Gastrocnemius medialis (tissue), 4 donors: ENCODE measurements at regions not wholly inside any gene's neighbourhood (a gene's known extent, or its start where the extent isn't known, plus 50 kb on each side); places are given as distances from the start of the nearest gene placed in this dataset.

Experiments used
- ATAC-seq, 2 donors: fragments of 150-250 bp; one replicate each; pipeline ENCODE4 v1.9.1; 2016
- DNase-seq, 2 donors: peaks; one replicate each; pipeline ENCODE4 v3.0.0-alpha.2; 2019
- H3K27ac ChIP-seq, 4 donors: fragments of 200-600 bp; sonication (generic); 1 replicate in 1 of 4; 2 replicates in 3 of 4; pipeline ENCODE4 v1.5.1; 2016 to 2018; ENCODE audit warnings: mild to moderate bottlenecking in 2 of 4, moderate library complexity in 1 of 4
- H3K27me3 ChIP-seq, 3 donors: fragments of 200-600 bp; sonication (generic) in 2 of 3; 1 replicate in 1 of 3; 2 replicates in 2 of 3; pipeline versions ENCODE4 v1.5.1 to v1.6.0; 2016 to 2019; ENCODE audit warnings: mild to moderate bottlenecking in 1 of 3, moderate library complexity in 1 of 3
- H3K36me3 ChIP-seq, 2 donors: fragments of 200-600 bp; sonication (generic) in 1 of 2; one replicate each; pipeline ENCODE4 v1.5.1; 2017 to 2018
- H3K4me1 ChIP-seq, 2 donors: fragments of 200-600 bp; sonication (generic) in 1 of 2; one replicate each; pipeline ENCODE4 v1.5.1; 2016 to 2017; ENCODE audit warnings: mild to moderate bottlenecking in 2 of 2
- H3K4me3 ChIP-seq, 4 donors: fragments of 200-600 bp; sonication (generic) in 3 of 4; 1 replicate in 1 of 4; 2 replicates in 3 of 4; pipeline ENCODE4 v1.5.1; 2016 to 2019; ENCODE audit warnings: mild to moderate bottlenecking in 2 of 4
- H3K9me3 ChIP-seq, 3 donors: fragments of 200-600 bp; sonication (generic) in 2 of 3; 1 replicate in 1 of 3; 2 replicates in 2 of 3; pipeline ENCODE4 v1.5.1; 2016 to 2019
- POLR2A ChIP-seq, 2 donors: fragments of 450-650 bp; IDR thresholded peaks; one replicate each; pipeline ENCODE4 v1.6.1; 2017; ENCODE audit warnings: antibody characterized with exemption in 2 of 2, mild to moderate bottlenecking in 2 of 2, moderate library complexity in 2 of 2
- in situ Hi-C, 4 donors: fragments of 200-750 bp; cut with MboI; loops; one replicate each; pipeline versions ENCODE4 v1.15.0 to v1.8.0; 2017; ENCODE audit warnings: low sequenced_read_pairs in 4 of 4
- intact Hi-C: fragments of 100-400 bp; cut with DNase I; formaldehyde crosslinking; loops from one replicate; pipeline ENCODE4 v1.15.1; 2023; ENCODE audit warnings: low total_unique reads
- TF ChIP-seq, protein P1 (sequence below), 5 experiments: fragments of 450-650 bp in 3 of 5; fragments of 200-600 bp in 2 of 5; sonication (generic) in 2 of 5; IDR thresholded peaks in 4 of 5; conservative IDR thresholded peaks in 1 of 5; 1 replicate in 4 of 5; 2 replicates in 1 of 5; pipeline ENCODE4 v1.5.1; 2016 to 2019; ENCODE audit warnings: antibody characterized with exemption in 5 of 5, mild to moderate bottlenecking in 3 of 5, moderate library complexity in 3 of 5

DNA sequence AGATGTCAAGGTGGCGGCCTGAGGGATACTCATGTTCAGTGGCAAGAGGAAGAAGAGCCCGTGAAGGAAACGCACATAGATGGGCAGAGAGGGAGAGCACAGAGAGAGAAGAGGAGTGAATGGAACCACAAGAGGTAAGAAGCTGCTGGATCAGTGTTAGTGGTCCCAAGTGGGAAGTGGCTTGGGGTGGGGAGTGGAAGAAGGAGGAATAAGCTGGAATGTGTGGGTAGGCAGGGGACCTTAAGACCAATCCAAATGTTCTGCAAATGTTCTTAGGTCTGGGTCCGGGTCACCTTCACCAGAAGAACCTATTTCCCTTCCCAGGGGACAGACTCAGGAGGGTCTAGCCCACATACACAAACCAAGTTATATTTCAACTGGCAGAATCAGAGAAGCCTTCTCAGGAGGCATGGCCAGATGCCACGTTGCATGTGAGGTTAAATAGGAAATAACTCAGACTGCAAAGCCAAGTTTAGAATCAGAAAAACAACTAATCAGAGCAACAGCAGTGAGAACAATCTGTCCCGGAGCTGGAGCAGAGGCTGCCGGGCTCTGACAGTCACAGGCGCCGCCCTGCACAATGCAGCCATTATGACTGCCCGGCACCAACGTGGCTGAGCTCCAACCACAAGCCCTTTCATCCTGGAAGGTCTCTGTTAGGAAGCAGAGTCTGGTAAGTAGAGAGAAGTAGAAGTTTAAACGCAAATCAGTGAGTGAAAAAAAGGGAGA is 78.6 kb upstream of the ARMC3 start:
- peak; percentile 58 to 69 for DNase-seq
- TF ChIP-seq POLR2A (IDR thresholded peaks at IDR 0.05): no peak
- TF ChIP-seq, protein P1, sequence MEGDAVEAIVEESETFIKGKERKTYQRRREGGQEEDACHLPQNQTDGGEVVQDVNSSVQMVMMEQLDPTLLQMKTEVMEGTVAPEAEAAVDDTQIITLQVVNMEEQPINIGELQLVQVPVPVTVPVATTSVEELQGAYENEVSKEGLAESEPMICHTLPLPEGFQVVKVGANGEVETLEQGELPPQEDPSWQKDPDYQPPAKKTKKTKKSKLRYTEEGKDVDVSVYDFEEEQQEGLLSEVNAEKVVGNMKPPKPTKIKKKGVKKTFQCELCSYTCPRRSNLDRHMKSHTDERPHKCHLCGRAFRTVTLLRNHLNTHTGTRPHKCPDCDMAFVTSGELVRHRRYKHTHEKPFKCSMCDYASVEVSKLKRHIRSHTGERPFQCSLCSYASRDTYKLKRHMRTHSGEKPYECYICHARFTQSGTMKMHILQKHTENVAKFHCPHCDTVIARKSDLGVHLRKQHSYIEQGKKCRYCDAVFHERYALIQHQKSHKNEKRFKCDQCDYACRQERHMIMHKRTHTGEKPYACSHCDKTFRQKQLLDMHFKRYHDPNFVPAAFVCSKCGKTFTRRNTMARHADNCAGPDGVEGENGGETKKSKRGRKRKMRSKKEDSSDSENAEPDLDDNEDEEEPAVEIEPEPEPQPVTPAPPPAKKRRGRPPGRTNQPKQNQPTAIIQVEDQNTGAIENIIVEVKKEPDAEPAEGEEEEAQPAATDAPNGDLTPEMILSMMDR (IDR thresholded peaks at IDR 0.05 in 4 of 5, conservative IDR thresholded peaks at IDR 0.05 in 1 of 5): no peak
- Histone ChIP-seq H3K27ac (peak overlapping the region; percentile 39 to 78 (median 62)), H3K4me1 (peaks cover 13 to 15% of the 10 kb centered on the region in 2 donors), H3K36me3 (no peaks in the 10 kb centered on the region), H3K27me3 (no peaks in the 10 kb centered on the region), H3K4me3 (no peak overlapping the region), H3K9me3 (no peaks in the 10 kb centered on the region)
- intact Hi-C loops (no loop called here), in situ Hi-C loops (no loop called here)
- peak; percentile 86 to 90 for ATAC-seq

DNA sequence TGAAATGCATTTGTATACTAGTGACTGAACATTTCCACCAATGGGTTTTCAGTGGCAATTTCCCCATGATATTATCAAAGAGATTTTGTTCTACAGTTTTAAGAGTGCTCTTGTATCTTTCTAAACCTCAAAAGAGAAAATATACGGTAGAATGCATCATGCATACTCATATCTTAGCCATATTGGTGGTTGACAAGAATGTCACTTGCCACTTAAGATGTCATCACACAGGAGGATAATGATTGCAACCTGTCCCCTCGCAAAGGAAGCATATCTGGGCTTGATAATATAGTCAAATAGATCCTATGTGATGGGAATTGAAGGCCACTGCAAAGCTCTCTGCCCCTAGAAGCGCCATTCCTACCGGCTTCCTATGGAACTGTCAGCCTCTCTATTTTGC is 79.3 kb upstream of the ARMC3 start:
- H3K4me3 ChIP-seq: no peak overlapping the region
- H3K4me1 ChIP-seq: peaks cover 13 to 15% of the 10 kb centered on the region in 2 donors
- TF ChIP-seq POLR2A (IDR thresholded peaks at IDR 0.05): no peak
- TF ChIP-seq, protein P1 (IDR thresholded peaks at IDR 0.05 in 4 of 5, conservative IDR thresholded peaks at IDR 0.05 in 1 of 5): no peak
- H3K27me3 ChIP-seq: no peaks in the 10 kb centered on the region
- in situ Hi-C loops (no loop called here), intact Hi-C loops (no loop called here)
- ATAC-seq (no peak), DNase-seq (no peak)
- H3K36me3 ChIP-seq: no peaks in the 10 kb centered on the region
- no peaks in the 10 kb centered on the region for H3K9me3 ChIP-seq
- peak overlapping the region in 3 of 4 donors; percentile 39 to 78 (median 65) for H3K27ac ChIP-seq

DNA sequence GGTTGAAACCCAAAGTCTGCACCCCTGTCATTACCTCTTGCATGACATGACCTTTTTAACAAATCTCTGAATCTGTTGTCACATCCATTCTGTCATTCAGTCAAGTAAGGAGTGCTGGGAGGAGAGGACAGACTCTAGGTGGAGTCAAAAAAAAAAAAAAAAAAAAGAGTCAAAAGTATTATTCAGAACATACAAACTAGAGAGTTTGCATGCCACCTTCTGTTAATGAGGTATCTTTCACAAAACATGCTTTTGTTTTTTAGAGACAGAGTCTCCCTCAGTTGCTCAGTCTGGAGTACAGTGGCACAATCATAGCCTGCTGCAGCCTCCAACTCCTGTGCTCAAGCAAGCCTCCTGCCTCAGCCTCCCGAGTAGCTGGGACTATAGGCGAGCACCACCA is 81.6 kb upstream of the ARMC3 start:
- no peaks in the 10 kb centered on the region for H3K9me3 ChIP-seq
- intact Hi-C loops (no loop called here), in situ Hi-C loops (no loop called here)
- H3K4me1 ChIP-seq: peaks cover 13 to 15% of the 10 kb centered on the region in 2 donors
- DNase-seq: no peak
- H3K4me3 ChIP-seq: no peak overlapping the region
- no peaks in the 10 kb centered on the region for H3K27me3 ChIP-seq
- H3K36me3 ChIP-seq: no peaks in the 10 kb centered on the region
- ATAC-seq: no peak
- no peak for TF ChIP-seq POLR2A (IDR thresholded peaks at IDR 0.05)
- TF ChIP-seq, protein P1 (IDR thresholded peaks at IDR 0.05 in 4 of 5, conservative IDR thresholded peaks at IDR 0.05 in 1 of 5): no peak
- H3K27ac ChIP-seq: no peak overlapping the region

DNA sequence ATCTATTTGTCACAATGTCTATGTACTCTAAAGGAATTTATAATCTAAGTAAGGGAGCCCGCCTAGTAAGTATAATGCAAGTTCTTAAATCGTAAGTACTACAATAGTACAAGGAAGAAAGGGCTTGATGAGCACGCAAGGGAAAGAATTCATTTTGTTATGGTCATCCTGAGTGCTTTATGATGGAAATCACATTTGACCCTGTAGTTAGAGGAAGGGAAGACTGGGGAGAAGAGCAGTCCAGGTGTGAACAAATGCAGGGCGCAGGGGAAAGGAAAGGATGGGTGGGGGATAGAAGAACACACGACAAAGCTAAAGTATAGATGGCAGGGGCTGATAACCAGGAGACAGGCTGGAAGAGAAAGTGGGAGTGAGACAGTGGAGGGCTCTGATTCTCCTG is 88.2 kb upstream of the ARMC3 start:
- H3K4me1 ChIP-seq: no peaks in the 10 kb centered on the region
- H3K4me3 ChIP-seq: no peak overlapping the region
- ATAC-seq (no peak), DNase-seq (no peak)
- no peak overlapping the region for H3K27ac ChIP-seq
- in situ Hi-C loops (no loop called here), intact Hi-C loops (no loop called here)
- H3K27me3 ChIP-seq: no peaks in the 10 kb centered on the region
- H3K9me3 ChIP-seq: no peaks in the 10 kb centered on the region
- TF ChIP-seq, protein P1 (IDR thresholded peaks at IDR 0.05 in 4 of 5, conservative IDR thresholded peaks at IDR 0.05 in 1 of 5): no peak
- TF ChIP-seq POLR2A (IDR thresholded peaks at IDR 0.05): no peak
- no peaks in the 10 kb centered on the region for H3K36me3 ChIP-seq

DNA sequence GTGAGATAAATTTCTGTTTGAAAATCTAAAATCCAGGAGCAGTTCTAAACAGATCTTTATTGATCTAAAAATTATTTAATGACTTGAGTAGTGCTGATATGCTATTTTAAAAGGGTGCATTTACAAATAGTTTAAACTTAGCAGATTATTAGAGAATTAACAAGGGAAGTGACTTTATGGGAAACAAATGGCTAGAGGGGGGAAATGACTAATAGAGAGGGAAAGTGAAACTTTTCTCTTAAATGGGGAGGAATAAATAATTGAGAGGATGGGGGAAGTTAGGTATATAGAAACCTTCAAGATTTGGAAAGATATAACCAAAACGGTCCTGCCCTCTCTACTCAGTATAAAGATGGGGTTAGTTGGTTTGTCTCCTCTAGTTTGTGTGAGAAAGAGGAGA is 90.1 kb upstream of the ARMC3 start:
- TF ChIP-seq, protein P1 (IDR thresholded peaks at IDR 0.05 in 4 of 5, conservative IDR thresholded peaks at IDR 0.05 in 1 of 5): no peak
- TF ChIP-seq POLR2A (IDR thresholded peaks at IDR 0.05): no peak
- no peaks in the 10 kb centered on the region for H3K4me1 ChIP-seq
- no peaks in the 10 kb centered on the region for H3K36me3 ChIP-seq
- H3K9me3 ChIP-seq: no peaks in the 10 kb centered on the region
- in situ Hi-C loops (no loop called here), intact Hi-C loops (no loop called here)
- no peak for ATAC-seq
- H3K4me3 ChIP-seq: no peak overlapping the region
- no peak overlapping the region for H3K27ac ChIP-seq
- no peaks in the 10 kb centered on the region for H3K27me3 ChIP-seq
- DNase-seq: no peak
